ENCODE measurements at regions not wholly inside any gene's neighbourhood (a gene's known extent, or its start where the extent isn't known, plus 50 kb on each side); places are given as distances from the start of the nearest gene placed in this dataset.

- no peaks in the 10 kb centered on the region for H3K36me3 ChIP-seq (ENCODE audit: control insufficient read depth in 3 of 3, insufficient read depth in 3 of 3, low read length in 3 of 3)
- H3K9ac ChIP-seq (ENCODE audit: low read depth in 1 of 3, low read length in 3 of 3) = no peak overlapping the region
- no peaks in the 10 kb centered on the region for H3K9me3 ChIP-seq (ENCODE audit: control insufficient read depth in 3 of 3, low read length in 3 of 3)
- no peaks in the 10 kb centered on the region for H3K4me1 ChIP-seq (ENCODE audit: control insufficient read depth in 3 of 3, insufficient read depth in 3 of 3, low read length in 3 of 3)
- no peak overlapping the region for H3K27ac ChIP-seq (ENCODE audit: low read depth, low read length)
- no peak overlapping the region for H3K4me3 ChIP-seq (ENCODE audit: low read length in 3 of 3)
- peaks cover 8 to 37% (median 28%) of the 10 kb centered on the region in 3 donors for H3K27me3 ChIP-seq (ENCODE audit: control insufficient read depth in 3 of 3, insufficient read depth in 3 of 3, low read length in 3 of 3)
Measured at GRCh38 chr1:5491207-5491904, 500.9 kb downstream of the NPHP4 start.

- H3K4me1 ChIP-seq (ENCODE audit: control insufficient read depth in 3 of 3, insufficient read depth in 3 of 3, low read length in 3 of 3) = no peaks in the 10 kb centered on the region
- H3K27me3 ChIP-seq (ENCODE audit: control insufficient read depth in 3 of 3, insufficient read depth in 3 of 3, low read length in 3 of 3) = peaks cover 8 to 35% (median 29%) of the 10 kb centered on the region in 3 donors
- H3K27ac ChIP-seq (ENCODE audit: low read depth, low read length) = no peak overlapping the region
- H3K4me3 ChIP-seq (ENCODE audit: low read length in 3 of 3) = no peak overlapping the region
- H3K9ac ChIP-seq (ENCODE audit: low read depth in 1 of 3, low read length in 3 of 3) = no peak overlapping the region
- no peaks in the 10 kb centered on the region for H3K9me3 ChIP-seq (ENCODE audit: control insufficient read depth in 3 of 3, low read length in 3 of 3)
- H3K36me3 ChIP-seq (ENCODE audit: control insufficient read depth in 3 of 3, insufficient read depth in 3 of 3, low read length in 3 of 3) = no peaks in the 10 kb centered on the region
Measured at GRCh38 chr1:5490635-5491034, 501.6 kb downstream of the NPHP4 start.

GRCh38 chr1:5488448-5488847 is 503.8 kb downstream of the NPHP4 start:
- Histone ChIP-seq H3K27me3 (ENCODE audit: control insufficient read depth in 3 of 3, insufficient read depth in 3 of 3, low read length in 3 of 3) (peaks cover 13 to 41% (median 40%) of the 10 kb centered on the region in 3 donors), H3K9ac (ENCODE audit: low read depth in 1 of 3, low read length in 3 of 3) (no peak overlapping the region), H3K36me3 (ENCODE audit: control insufficient read depth in 3 of 3, insufficient read depth in 3 of 3, low read length in 3 of 3) (no peaks in the 10 kb centered on the region), H3K9me3 (ENCODE audit: control insufficient read depth in 3 of 3, low read length in 3 of 3) (no peaks in the 10 kb centered on the region), H3K27ac (ENCODE audit: low read depth, low read length) (no peak overlapping the region), H3K4me3 (ENCODE audit: low read length in 3 of 3) (no peak overlapping the region), H3K4me1 (ENCODE audit: control insufficient read depth in 3 of 3, insufficient read depth in 3 of 3, low read length in 3 of 3) (no peaks in the 10 kb centered on the region)

GRCh38 chr1:5485968-5486696 is 506.1 kb downstream of the NPHP4 start:
- Histone ChIP-seq H3K4me3 (ENCODE audit: low read length in 3 of 3) (no peak overlapping the region), H3K27ac (ENCODE audit: low read depth, low read length) (no peak overlapping the region), H3K9ac (ENCODE audit: low read depth in 1 of 3, low read length in 3 of 3) (no peak overlapping the region), H3K9me3 (ENCODE audit: control insufficient read depth in 3 of 3, low read length in 3 of 3) (no peaks in the 10 kb centered on the region), H3K36me3 (ENCODE audit: control insufficient read depth in 3 of 3, insufficient read depth in 3 of 3, low read length in 3 of 3) (no peaks in the 10 kb centered on the region), H3K27me3 (ENCODE audit: control insufficient read depth in 3 of 3, insufficient read depth in 3 of 3, low read length in 3 of 3) (peaks cover 19 to 49% (median 44%) of the 10 kb centered on the region in 3 donors), H3K4me1 (ENCODE audit: control insufficient read depth in 3 of 3, insufficient read depth in 3 of 3, low read length in 3 of 3) (no peaks in the 10 kb centered on the region)

GRCh38 chr1:5485436-5485835 is 506.8 kb downstream of the NPHP4 start:
- Histone ChIP-seq H3K4me3 (ENCODE audit: low read length in 3 of 3) (no peak overlapping the region), H3K36me3 (ENCODE audit: control insufficient read depth in 3 of 3, insufficient read depth in 3 of 3, low read length in 3 of 3) (no peaks in the 10 kb centered on the region), H3K9ac (ENCODE audit: low read depth in 1 of 3, low read length in 3 of 3) (no peak overlapping the region), H3K27me3 (ENCODE audit: control insufficient read depth in 3 of 3, insufficient read depth in 3 of 3, low read length in 3 of 3) (peaks cover 19 to 51% (median 44%) of the 10 kb centered on the region in 3 donors), H3K9me3 (ENCODE audit: control insufficient read depth in 3 of 3, low read length in 3 of 3) (no peaks in the 10 kb centered on the region), H3K27ac (ENCODE audit: low read depth, low read length) (no peak overlapping the region), H3K4me1 (ENCODE audit: control insufficient read depth in 3 of 3, insufficient read depth in 3 of 3, low read length in 3 of 3) (no peaks in the 10 kb centered on the region)

GRCh38 chr1:5484451-5485165 is 507.6 kb downstream of the NPHP4 start:
- no peak overlapping the region for H3K27ac ChIP-seq (ENCODE audit: low read depth, low read length)
- no peaks in the 10 kb centered on the region for H3K36me3 ChIP-seq (ENCODE audit: control insufficient read depth in 3 of 3, insufficient read depth in 3 of 3, low read length in 3 of 3)
- no peak overlapping the region for H3K9ac ChIP-seq (ENCODE audit: low read depth in 1 of 3, low read length in 3 of 3)
- no peaks in the 10 kb centered on the region for H3K9me3 ChIP-seq (ENCODE audit: control insufficient read depth in 3 of 3, low read length in 3 of 3)
- H3K27me3 ChIP-seq (ENCODE audit: control insufficient read depth in 3 of 3, insufficient read depth in 3 of 3, low read length in 3 of 3) = peaks cover 19 to 57% (median 45%) of the 10 kb centered on the region in 3 donors
- H3K4me1 ChIP-seq (ENCODE audit: control insufficient read depth in 3 of 3, insufficient read depth in 3 of 3, low read length in 3 of 3) = no peaks in the 10 kb centered on the region
- no peak overlapping the region for H3K4me3 ChIP-seq (ENCODE audit: low read length in 3 of 3)

- no peaks in the 10 kb centered on the region for H3K36me3 ChIP-seq (ENCODE audit: control insufficient read depth in 3 of 3, insufficient read depth in 3 of 3, low read length in 3 of 3)
- no peak overlapping the region for H3K27ac ChIP-seq (ENCODE audit: low read depth, low read length)
- H3K4me1 ChIP-seq (ENCODE audit: control insufficient read depth in 3 of 3, insufficient read depth in 3 of 3, low read length in 3 of 3) = no peaks in the 10 kb centered on the region
- H3K9me3 ChIP-seq (ENCODE audit: control insufficient read depth in 3 of 3, low read length in 3 of 3) = no peaks in the 10 kb centered on the region
- no peak overlapping the region for H3K9ac ChIP-seq (ENCODE audit: low read depth in 1 of 3, low read length in 3 of 3)
- H3K4me3 ChIP-seq (ENCODE audit: low read length in 3 of 3) = no peak overlapping the region
- H3K27me3 ChIP-seq (ENCODE audit: control insufficient read depth in 3 of 3, insufficient read depth in 3 of 3, low read length in 3 of 3) = peaks cover 14 to 65% (median 44%) of the 10 kb centered on the region in 3 donors
Measured at GRCh38 chr1:5481889-5482288, 510.3 kb downstream of the NPHP4 start.

- Histone ChIP-seq H3K36me3 (ENCODE audit: control insufficient read depth in 3 of 3, insufficient read depth in 3 of 3, low read length in 3 of 3) (no peaks in the 10 kb centered on the region), H3K27me3 (ENCODE audit: control insufficient read depth in 3 of 3, insufficient read depth in 3 of 3, low read length in 3 of 3) (peaks cover 13 to 64% (median 42%) of the 10 kb centered on the region in 3 donors), H3K9me3 (ENCODE audit: control insufficient read depth in 3 of 3, low read length in 3 of 3) (no peaks in the 10 kb centered on the region)
Measured at GRCh38 chr1:5480906-5481305, 511.3 kb downstream of the NPHP4 start.

GRCh38 chr1:5479876-5480646 is 512.2 kb downstream of the NPHP4 start:
- no peak overlapping the region for H3K4me3 ChIP-seq (ENCODE audit: low read length in 3 of 3)
- no peaks in the 10 kb centered on the region for H3K4me1 ChIP-seq (ENCODE audit: control insufficient read depth in 3 of 3, insufficient read depth in 3 of 3, low read length in 3 of 3)
- H3K9me3 ChIP-seq (ENCODE audit: control insufficient read depth in 3 of 3, low read length in 3 of 3) = no peaks in the 10 kb centered on the region
- no peaks in the 10 kb centered on the region for H3K36me3 ChIP-seq (ENCODE audit: control insufficient read depth in 3 of 3, insufficient read depth in 3 of 3, low read length in 3 of 3)
- peaks cover 7 to 56% (median 33%) of the 10 kb centered on the region in 3 donors for H3K27me3 ChIP-seq (ENCODE audit: control insufficient read depth in 3 of 3, insufficient read depth in 3 of 3, low read length in 3 of 3)
- H3K27ac ChIP-seq (ENCODE audit: low read depth, low read length) = no peak overlapping the region
- no peak overlapping the region for H3K9ac ChIP-seq (ENCODE audit: low read depth in 1 of 3, low read length in 3 of 3)

More at GRCh38 chr1:5480906-5481305, 511.3 kb downstream of the NPHP4 start:
- Histone ChIP-seq H3K27ac (ENCODE audit: low read depth, low read length) (no peak overlapping the region), H3K4me1 (ENCODE audit: control insufficient read depth in 3 of 3, insufficient read depth in 3 of 3, low read length in 3 of 3) (no peaks in the 10 kb centered on the region), H3K4me3 (ENCODE audit: low read length in 3 of 3) (no peak overlapping the region), H3K9ac (ENCODE audit: low read depth in 1 of 3, low read length in 3 of 3) (no peak overlapping the region)
